WTC11 (cell line): ENCODE measurements at regions not wholly inside any gene's neighbourhood (a gene's known extent, or its start where the extent isn't known, plus 50 kb on each side); places are given as distances from the start of the nearest gene placed in this dataset.

Source experiments
- ATAC-seq: fragments of 200-7000 bp; cut with Tn5 transposase; 2 replicates; pipeline ENCODE4 v1.10.0; 2021; ENCODE audit warnings: mild to moderate bottlenecking, moderate library complexity
- CTCF ChIA-PET: fragments of 300-600 bp; sonication (Branson Sonifier 250); formaldehyde crosslinking; loops from one replicate; lab custom pipeline; 2021; ENCODE audit warnings: antibody characterized with exemption; lab: Charles Lee
- POLR2A ChIA-PET: fragments of 350-600 bp; sonication (Branson Sonifier 250); formaldehyde crosslinking; loops from one replicate; lab custom pipeline; 2021; ENCODE audit warnings: antibody characterized with exemption; lab: Charles Lee
- DNase-seq: peaks from one replicate; pipeline ENCODE4 v3.0.0; 2021; ENCODE audit warnings: low spot score
- H3K27ac Mint-ChIP-seq: 2 replicates; pipeline ENCODE4 v1.8.0; 2021; ENCODE audit warnings: mixed read lengths
- H3K27me3 Mint-ChIP-seq: 2 replicates; pipeline ENCODE4 v1.8.0; 2021; ENCODE audit warnings: low read depth, mild to moderate bottlenecking, moderate library complexity, mixed read lengths
- H3K36me3 Mint-ChIP-seq: 2 replicates; pipeline ENCODE4 v1.8.0; 2021; ENCODE audit warnings: mixed read lengths
- H3K4me1 Mint-ChIP-seq: 2 replicates; pipeline ENCODE4 v1.8.0; 2022; ENCODE audit warnings: mixed read lengths
- H3K4me3 Mint-ChIP-seq: 2 replicates; pipeline ENCODE4 v1.8.0; 2021; ENCODE audit warnings: mild to moderate bottlenecking, moderate library complexity, mixed read lengths
- H3K9me3 Mint-ChIP-seq: 2 replicates; pipeline ENCODE4 v1.8.0; 2021; ENCODE audit warnings: mixed read lengths
- CDX4 ChIP-seq: fragments of 250-450 bp; sonication (Bioruptor Pico); IDR thresholded peaks from 2 replicates; pipeline ENCODE4 v1.9.0; 2021; ENCODE audit warnings: moderate library complexity, mild to moderate bottlenecking, inconsistent platforms, borderline replicate concordance
- CREB1 ChIP-seq: sonication (generic); formaldehyde crosslinking; IDR thresholded peaks from 2 replicates; pipeline ENCODE4 v1.8.0; 2023; ENCODE audit warnings: mild to moderate bottlenecking, missing genetic modification reagents
- E2F5 ChIP-seq: sonication (generic); formaldehyde crosslinking; IDR thresholded peaks from 2 replicates; pipeline ENCODE4 v1.8.1; 2022; ENCODE audit warnings: mild to moderate bottlenecking, moderate library complexity, missing genetic modification reagents
- ERG ChIP-seq: fragments of 250-450 bp; sonication (Bioruptor Pico); IDR thresholded peaks from 2 replicates; pipeline ENCODE4 v1.8.0; 2021; ENCODE audit warnings: mild to moderate bottlenecking
- FOXJ3 ChIP-seq: sonication (generic); formaldehyde crosslinking; IDR thresholded peaks from 2 replicates; pipeline ENCODE4 v1.9.0; 2021; ENCODE audit warnings: missing genetic modification reagents, mild to moderate bottlenecking, borderline replicate concordance
- GTF2I ChIP-seq: fragments of 250-450 bp; sonication (Bioruptor Pico); conservative IDR thresholded peaks from 2 replicates; pipeline ENCODE4 v1.4.0; 2021; ENCODE audit warnings: mild to moderate bottlenecking
- HMGA2 ChIP-seq: fragments of 250-450 bp; sonication (Bioruptor Pico); IDR thresholded peaks from 2 replicates; pipeline ENCODE4 v1.4.0; 2021; ENCODE audit warnings: mild to moderate bottlenecking, moderate library complexity
- HMGXB4 ChIP-seq: sonication (generic); formaldehyde crosslinking; IDR thresholded peaks from 2 replicates; pipeline ENCODE4 v1.8.1; 2023; ENCODE audit warnings: mild to moderate bottlenecking, moderate library complexity, missing genetic modification reagents
- IRF1 ChIP-seq: sonication (generic); formaldehyde crosslinking; IDR thresholded peaks from 2 replicates; pipeline ENCODE4 v1.8.0; 2023; ENCODE audit warnings: missing genetic modification reagents
- JAZF1 ChIP-seq: fragments of 250-450 bp; sonication (Bioruptor Pico); IDR thresholded peaks from 2 replicates; pipeline ENCODE4 v1.9.0; 2021; ENCODE audit warnings: moderate library complexity, mild to moderate bottlenecking, inconsistent platforms
- MXD4 ChIP-seq: fragments of 250-450 bp; sonication (Bioruptor Pico); IDR thresholded peaks from 2 replicates; pipeline ENCODE4 v1.8.0; 2021; ENCODE audit warnings: mild to moderate bottlenecking, moderate library complexity, borderline replicate concordance
- NR3C1 ChIP-seq: sonication (generic); formaldehyde crosslinking; conservative IDR thresholded peaks from 2 replicates; pipeline ENCODE4 v1.8.1; 2023; ENCODE audit warnings: low read depth, mild to moderate bottlenecking, missing genetic modification reagents
- RELA ChIP-seq: sonication (generic); formaldehyde crosslinking; IDR thresholded peaks from 2 replicates; pipeline ENCODE4 v1.8.1; 2022; ENCODE audit warnings: missing genetic modification reagents, mild to moderate bottlenecking, borderline replicate concordance
- TCF7 ChIP-seq: sonication (generic); formaldehyde crosslinking; IDR thresholded peaks from 2 replicates; pipeline ENCODE4 v1.8.0; 2022; ENCODE audit warnings: mild to moderate bottlenecking, low read depth, missing genetic modification reagents, moderate library complexity
- ZMAT4 ChIP-seq: fragments of 250-450 bp; sonication (Bioruptor Pico); IDR thresholded peaks from 2 replicates; pipeline ENCODE4 v1.9.0; 2021; ENCODE audit warnings: mild to moderate bottlenecking
- ZNF219 ChIP-seq: sonication (generic); formaldehyde crosslinking; IDR thresholded peaks from 2 replicates; pipeline ENCODE4 v1.8.0; 2023; ENCODE audit warnings: missing genetic modification reagents, mild to moderate bottlenecking, borderline replicate concordance
- ZNF263 ChIP-seq: sonication (generic); formaldehyde crosslinking; IDR thresholded peaks from 2 replicates; pipeline ENCODE4 v1.8.1; 2022; ENCODE audit warnings: low read depth, mild to moderate bottlenecking, moderate library complexity, missing genetic modification reagents
- ZNF532 ChIP-seq: fragments of 250-450 bp; sonication (Bioruptor Pico); IDR thresholded peaks from 2 replicates; pipeline ENCODE4 v1.9.0; 2021; ENCODE audit warnings: mild to moderate bottlenecking, borderline replicate concordance

- TF ChIP-seq RELA (CRISPR knock-in tag) = no peak
These were observed 821.4 kb downstream of the RNF144A start (continued) for GRCh38 chr2:7738596-7738995.

- Mint-ChIP-seq H3K27ac (no peak overlapping the region), H3K4me3 (no peak overlapping the region), H3K4me1 (peaks cover 16% of the 10 kb centered on the region), H3K9me3 (peaks cover 26% of the 10 kb centered on the region), H3K27me3 (no peaks in the 10 kb centered on the region; the same call in 1 of the 2 replicates), H3K36me3 (0 out of 2 replicates have a peak, but pooled peaks cover 5% of the 10 kb centered on the region)
- ChIA-PET POLR2A (no interaction called here), CTCF (interaction anchor here (0.6 to 1.5 kb wide), 4 partner anchors 10 to 313 kb away, joined by 3 to 4 read pairs (median 3); no protein-coding TSS in a partner anchor)
- DNase-seq (no peak), ATAC-seq (no peak; the same call in 1 of the 2 replicates)
- TF ChIP-seq TCF7 (CRISPR knock-in tag) (no peak), IRF1 (CRISPR knock-in tag) (no peak), NR3C1 (no peak), FOXJ3 (CRISPR knock-in tag) (no peak), HMGXB4 (CRISPR knock-in tag) (no peak), ZMAT4 (CRISPR knock-in tag) (no peak), HMGA2 (CRISPR knock-in tag) (no peak), CREB1 (CRISPR knock-in tag) (no peak), ZNF219 (CRISPR knock-in tag) (no peak)
These were observed 822.9 kb downstream of the RNF144A start for GRCh38 chr2:7740114-7740513.

- no peak for DNase-seq
- no peak for ATAC-seq
- ChIA-PET POLR2A (no interaction called here), CTCF (no interaction called here)
- no peak overlapping the region for H3K27ac Mint-ChIP-seq
- H3K27me3 Mint-ChIP-seq = no peaks in the 10 kb centered on the region
- peaks cover 24% of the 10 kb centered on the region for H3K9me3 Mint-ChIP-seq
- H3K4me1 Mint-ChIP-seq = peaks cover 16% of the 10 kb centered on the region
- TF ChIP-seq ZNF532 (CRISPR knock-in tag) (no peak), HMGXB4 (CRISPR knock-in tag) (no peak), MXD4 (no peak), E2F5 (CRISPR knock-in tag) (no peak), JAZF1 (CRISPR knock-in tag) (no peak), GTF2I (CRISPR knock-in tag) (no peak), IRF1 (CRISPR knock-in tag) (no peak), CDX4 (CRISPR knock-in tag) (no peak), ZNF263 (CRISPR knock-in tag) (no peak), ERG (CRISPR knock-in tag) (no peak)
- 0 out of 2 replicates have a peak, but pooled peaks cover 5% of the 10 kb centered on the region for H3K36me3 Mint-ChIP-seq
- no peak overlapping the region for H3K4me3 Mint-ChIP-seq
These were observed 825.1 kb downstream of the RNF144A start for GRCh38 chr2:7742301-7742700.
